ENCODE measurements at regions not wholly inside any gene's neighbourhood (a gene's known extent, or its start where the extent isn't known, plus 50 kb on each side); places are given as distances from the start of the nearest gene placed in this dataset.
"Not testable (repeated sequence)": the region's sequence is repeated elsewhere in the genome, so short reads cannot be mapped to it uniquely, and the experiment has no call there.

DNA sequence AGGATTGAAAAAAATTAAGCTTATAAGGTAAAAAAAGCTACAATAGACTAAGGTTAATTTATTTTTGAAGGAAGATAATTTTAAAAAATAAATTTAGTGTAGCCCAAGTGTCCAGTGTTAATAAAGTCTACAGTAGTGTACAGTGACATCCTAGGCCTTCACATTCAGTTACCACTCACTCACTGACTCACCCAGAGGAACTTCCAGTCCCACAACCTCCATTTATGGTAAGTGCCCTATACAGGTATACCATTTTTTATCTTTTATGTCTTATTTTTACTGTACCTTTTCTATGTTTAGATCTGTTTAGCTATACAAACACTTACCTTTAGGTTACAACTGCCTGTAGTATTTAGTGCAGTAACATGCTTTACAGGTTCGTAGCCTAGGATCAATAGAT lies 79.8 kb upstream of the ZNF462 start:
- no peak for DNase-seq

DNA sequence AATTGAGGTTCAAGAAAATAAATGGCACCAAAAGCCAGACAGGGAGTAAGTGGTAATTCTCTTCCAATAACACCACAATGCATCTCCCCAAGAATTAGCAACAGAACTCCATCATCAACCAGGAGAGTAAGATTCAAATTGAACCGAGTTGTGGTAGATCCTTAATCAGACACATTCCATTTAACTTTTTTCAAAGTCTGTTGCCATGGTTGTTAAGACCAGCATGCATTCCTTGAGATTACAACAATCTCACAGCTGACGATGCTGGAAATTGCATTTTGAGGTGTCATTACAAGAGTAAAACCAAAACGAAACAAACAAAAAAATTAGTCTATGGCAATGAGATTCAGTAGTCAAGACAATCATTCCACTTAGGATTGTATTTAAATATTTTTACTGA lies 78.9 kb upstream of the ZNF462 start:
- no peak for DNase-seq

DNA sequence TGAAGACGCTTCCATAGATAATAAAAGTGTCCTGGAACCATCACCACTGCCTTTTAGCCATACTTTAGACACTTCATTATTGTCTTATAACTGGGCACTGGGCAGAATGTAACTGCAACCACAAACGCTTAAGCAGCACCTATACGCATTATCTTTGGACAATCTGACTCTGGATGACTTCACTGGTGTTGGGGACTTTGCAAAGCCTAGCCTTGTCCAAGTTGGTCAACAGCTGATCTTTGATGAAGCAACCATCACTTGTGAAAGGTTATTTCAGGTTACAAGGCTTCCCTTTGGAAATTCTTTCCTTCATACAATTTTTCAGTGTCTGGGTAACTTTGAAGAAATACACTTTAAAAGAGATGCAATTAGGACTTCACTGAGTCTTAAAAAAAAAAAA lies 77.8 kb upstream of the ZNF462 start:
- DNase-seq = no peak

DNA sequence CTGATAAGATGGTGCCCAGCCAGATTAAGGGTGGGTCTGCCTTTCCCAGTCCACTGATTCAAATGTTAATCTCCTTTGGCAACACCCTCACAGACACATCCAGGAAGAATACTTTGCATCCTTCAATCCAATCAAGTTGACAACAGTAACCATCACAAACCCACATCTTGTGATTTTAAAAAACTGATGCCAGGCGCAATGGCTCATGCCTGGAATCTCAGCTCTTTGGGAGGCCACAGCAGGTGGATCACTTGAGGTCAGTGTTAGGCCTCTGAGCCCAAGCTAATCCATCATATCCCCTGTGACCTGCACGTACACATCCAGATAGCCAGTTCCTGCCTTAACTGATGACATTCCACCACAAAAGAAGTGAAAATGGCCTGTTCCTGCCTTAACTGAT lies 74.9 kb upstream of the ZNF462 start:
- not testable (repeated sequence) for DNase-seq

DNA sequence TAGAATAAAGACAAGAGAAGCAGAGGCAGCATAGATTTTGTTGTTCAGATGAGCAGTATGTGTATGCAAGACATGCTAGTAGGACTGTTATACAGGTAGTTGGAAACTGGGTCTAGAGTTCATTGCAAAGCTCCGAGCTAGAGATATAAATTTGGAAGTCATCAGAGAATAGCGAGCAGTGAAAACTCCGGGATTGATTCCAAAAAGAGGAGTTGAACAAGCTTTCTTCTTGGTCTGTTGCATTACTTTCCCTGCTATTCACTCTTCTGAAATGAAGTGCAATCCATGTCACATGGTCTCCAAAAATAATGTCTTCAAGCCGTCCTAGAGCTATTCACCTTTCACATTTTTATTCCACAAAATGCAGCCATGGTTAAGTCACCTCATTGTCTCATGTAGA lies 67.9 kb upstream of the ZNF462 start:
- no peak for DNase-seq

DNA sequence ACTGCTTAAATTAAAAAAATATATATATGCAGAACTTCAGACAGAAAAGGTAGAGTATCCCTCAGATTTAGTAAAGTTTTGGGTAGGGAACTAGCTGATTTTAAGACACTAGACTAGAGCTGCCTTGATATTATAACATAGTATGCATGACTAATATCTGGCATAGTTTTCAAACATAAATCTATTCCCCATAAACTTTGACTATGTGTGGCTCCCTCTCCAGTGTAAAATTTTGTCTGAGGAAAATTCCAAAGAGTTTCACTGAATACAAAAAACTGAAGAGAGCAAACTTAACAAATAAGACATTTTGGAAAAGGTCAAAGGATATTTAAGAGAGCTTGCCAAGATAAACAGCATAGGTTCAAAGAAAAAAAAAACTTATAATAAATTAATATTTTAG lies 66.2 kb upstream of the ZNF462 start:
- no peak for DNase-seq

DNA sequence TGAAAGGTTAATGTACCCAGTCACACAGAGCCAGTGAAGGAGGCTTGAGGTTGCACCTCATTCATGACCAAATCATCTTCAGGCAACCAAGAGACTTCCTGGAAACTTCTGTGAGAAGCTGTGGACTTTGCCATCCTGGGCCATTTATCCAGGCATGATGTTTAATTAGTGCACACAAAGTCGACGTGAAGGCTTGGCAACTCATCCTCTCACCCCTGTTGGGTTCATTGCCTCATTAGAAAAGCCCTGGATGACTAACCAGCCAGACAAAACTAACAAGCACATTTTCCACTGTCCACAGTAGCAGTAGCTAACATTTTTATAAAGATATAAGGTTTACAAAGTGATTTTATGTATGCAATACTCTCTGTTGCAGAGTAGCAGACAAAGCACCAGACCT lies 65.7 kb upstream of the ZNF462 start:
- no peak for DNase-seq

DNA sequence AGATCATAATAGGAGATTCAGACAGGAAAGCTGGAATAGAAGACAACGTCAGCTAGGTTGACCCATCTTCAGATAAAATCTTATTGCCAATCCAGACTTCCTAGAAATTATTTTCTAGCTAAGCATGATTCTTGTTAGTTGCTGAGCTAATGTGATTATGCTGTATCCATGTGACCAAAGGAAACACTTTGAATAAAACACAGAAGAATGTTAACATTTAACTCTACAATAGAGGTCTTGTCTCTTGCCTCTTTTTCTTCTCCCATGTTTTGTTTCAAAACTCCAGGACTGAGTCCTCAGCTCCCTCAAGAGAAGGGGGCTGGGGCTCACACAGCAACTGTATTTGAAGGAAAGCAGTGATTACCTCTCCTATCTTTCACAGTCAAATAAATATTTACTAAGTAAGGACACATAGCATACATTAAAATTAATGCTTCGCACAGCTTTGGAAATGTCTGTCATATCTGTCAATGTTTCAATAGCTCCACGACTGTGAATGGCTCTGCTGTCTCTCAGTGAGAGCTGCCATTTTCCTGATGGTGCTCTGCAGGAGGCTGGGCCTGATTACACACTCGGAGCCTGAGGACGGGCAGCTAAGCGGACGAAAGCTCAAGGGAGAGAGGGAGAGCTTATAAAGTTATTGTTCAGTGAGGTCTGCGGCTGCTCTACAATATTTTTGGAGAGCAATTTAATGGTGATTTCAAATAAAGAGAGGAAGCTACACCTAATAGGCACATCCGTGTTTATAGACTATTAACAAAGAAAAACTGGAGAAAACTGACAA lies 64.8 kb upstream of the ZNF462 start:
- DNase-seq = no peak

DNA sequence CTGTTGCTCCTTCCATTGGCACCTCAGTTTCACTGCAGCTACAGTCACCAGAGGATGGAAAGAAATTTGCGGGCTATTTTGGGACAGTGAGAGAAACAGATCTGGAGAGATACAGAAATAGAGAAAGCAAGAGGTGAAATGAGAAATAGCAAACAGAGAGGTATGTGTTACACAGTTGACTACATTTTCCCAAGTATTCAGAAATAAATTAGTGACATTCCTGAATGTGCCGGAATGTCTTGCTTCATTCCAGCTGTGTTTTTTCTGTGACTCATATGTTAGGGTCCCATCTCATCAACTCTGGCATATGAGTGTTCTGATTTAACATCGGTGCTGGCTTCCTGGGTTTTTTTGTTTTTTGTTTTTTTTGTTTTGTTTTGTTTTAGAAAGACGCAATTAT lies 63.8 kb upstream of the ZNF462 start:
- DNase-seq = no peak

DNA sequence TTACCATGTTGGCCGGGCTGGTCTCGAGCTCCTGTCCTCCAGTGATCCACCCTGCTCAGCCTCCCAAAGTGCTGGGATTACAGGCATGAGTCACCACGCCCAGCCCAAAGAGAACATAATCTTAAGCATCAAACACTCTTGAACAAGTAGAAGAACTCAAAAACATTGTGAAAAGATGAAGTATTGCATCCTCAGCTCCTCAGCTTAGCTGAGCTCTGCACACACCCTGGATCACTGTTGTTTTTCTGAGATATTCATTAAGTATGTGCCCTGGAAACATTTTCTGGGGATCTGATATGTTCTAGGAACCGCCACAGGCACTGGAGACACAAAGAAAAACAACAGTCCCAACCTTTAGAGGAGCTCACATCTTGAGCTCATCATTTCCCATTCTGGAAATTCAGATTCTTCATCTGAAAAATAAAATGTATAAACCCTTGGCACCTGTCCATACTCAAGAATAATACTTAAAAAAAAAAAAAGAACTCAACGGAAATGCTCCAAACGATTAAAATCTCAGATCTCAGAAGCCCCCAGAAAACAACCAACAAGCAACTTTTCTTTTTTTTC lies 62.2 kb upstream of the ZNF462 start:
- DNase-seq = no peak

DNA sequence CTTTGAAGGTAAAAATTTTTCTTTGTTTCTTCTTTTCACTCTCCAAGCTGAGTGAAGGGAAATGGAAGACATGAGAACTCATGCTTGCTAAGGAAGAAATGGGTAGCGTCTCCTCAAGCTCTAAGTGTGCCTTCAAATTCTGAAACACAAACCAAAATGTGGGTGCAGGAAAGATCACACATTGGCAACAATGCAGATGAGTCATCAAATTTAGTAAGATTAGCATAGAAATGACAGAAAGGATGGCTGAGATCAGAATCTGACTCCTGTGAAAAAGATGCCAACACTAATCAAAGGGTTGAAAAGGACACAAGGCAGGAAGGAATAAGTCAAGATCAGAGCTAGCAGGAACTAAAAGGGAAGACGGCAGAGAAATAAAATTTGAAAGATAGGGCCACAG lies 61.1 kb upstream of the ZNF462 start:
- no peak for DNase-seq

Data from T-helper 1 cell (primary cell).